ENCODE measurements at regions not wholly inside any gene's neighbourhood (a gene's known extent, or its start where the extent isn't known, plus 50 kb on each side); places are given as distances from the start of the nearest gene placed in this dataset.

- intact Hi-C loops (cut with DNase I): no loop called here
- Histone ChIP-seq H3K36me3 (no peaks in the 10 kb centered on the region), H3K27ac (no peak overlapping the region), H3K9me3 (peaks cover 0 to 3% (median 0%) of the 10 kb centered on the region in 12 donors), H3K27me3 (no peaks in the 10 kb centered on the region), H3K4me1 (no peaks in the 10 kb centered on the region), H3K4me3 (no peak overlapping the region)
- ATAC-seq (no peak), DNase-seq (no peak)
- 74 to 87% (median 75%) methylated on average over 2 of the region's 2 CpGs for WGBS, 4 donors
- TF ChIP-seq POLR2A (IDR thresholded peaks at IDR 0.05): no peak
These were observed 490.7 kb downstream of the EDEM1 start for GRCh38 chr3:5678248-5678647.

- no peaks in the 10 kb centered on the region for H3K4me1 ChIP-seq
- 59 to 75% (median 68%) methylated on average over 5 of the region's 5 CpGs for WGBS, 4 donors
- H3K4me3 ChIP-seq: no peak overlapping the region
- no peak for DNase-seq
- ATAC-seq: no peak
- intact Hi-C loops (cut with DNase I): no loop called here
- no peaks in the 10 kb centered on the region for H3K27me3 ChIP-seq
- peaks cover 0 to 3% (median 0%) of the 10 kb centered on the region in 12 donors for H3K9me3 ChIP-seq
- TF ChIP-seq POLR2A (IDR thresholded peaks at IDR 0.05): no peak
- no peak for TF ChIP-seq CTCF (IDR thresholded peaks at IDR 0.05)
- H3K36me3 ChIP-seq: no peaks in the 10 kb centered on the region
- H3K27ac ChIP-seq: no peak overlapping the region
These were observed 491.3 kb downstream of the EDEM1 start for GRCh38 chr3:5678844-5679243.

- Histone ChIP-seq H3K4me3 (no peak overlapping the region), H3K9me3 (peaks cover 0 to 25% (median 9%) of the 10 kb centered on the region in 12 donors), H3K27me3 (no peaks in the 10 kb centered on the region), H3K36me3 (no peaks in the 10 kb centered on the region), H3K27ac (no peak overlapping the region), H3K4me1 (no peaks in the 10 kb centered on the region)
- WGBS, 4 donors: 52 to 64% (median 58%) methylated on average over 3 of the region's 3 CpGs
- intact Hi-C loops (cut with DNase I): no loop called here
- no peak for DNase-seq
- no peak for ATAC-seq
- TF ChIP-seq CTCF (IDR thresholded peaks at IDR 0.05) (no peak), POLR2A (IDR thresholded peaks at IDR 0.05) (no peak)
These were observed 499.7 kb downstream of the EDEM1 start for GRCh38 chr3:5687230-5687629.

GRCh38 chr3:5690490-5690889 lies 503.0 kb downstream of the EDEM1 start:
- H3K4me3 ChIP-seq: no peak overlapping the region
- ATAC-seq (no peak), DNase-seq (no peak)
- no peaks in the 10 kb centered on the region for H3K4me1 ChIP-seq
- H3K27me3 ChIP-seq: no peaks in the 10 kb centered on the region
- intact Hi-C loops (cut with DNase I): no loop called here
- TF ChIP-seq CTCF (IDR thresholded peaks at IDR 0.05) (no peak), POLR2A (IDR thresholded peaks at IDR 0.05) (no peak)
- peaks cover 0 to 25% (median 9%) of the 10 kb centered on the region in 12 donors for H3K9me3 ChIP-seq
- no peaks in the 10 kb centered on the region for H3K36me3 ChIP-seq
- no peak overlapping the region for H3K27ac ChIP-seq

GRCh38 chr3:5690904-5691532 lies 503.5 kb downstream of the EDEM1 start:
- Histone ChIP-seq H3K27me3 (no peaks in the 10 kb centered on the region), H3K36me3 (no peaks in the 10 kb centered on the region), H3K4me1 (no peaks in the 10 kb centered on the region), H3K27ac (no peak overlapping the region), H3K4me3 (no peak overlapping the region), H3K9me3 (peaks cover 0 to 25% (median 9%) of the 10 kb centered on the region in 12 donors)
- TF ChIP-seq CTCF (IDR thresholded peaks at IDR 0.05) (no peak), POLR2A (IDR thresholded peaks at IDR 0.05) (no peak)
- WGBS, 4 donors: 65 to 81% (median 75%) methylated on average over 3 of the region's 3 CpGs
- DNase-seq (no peak), ATAC-seq (no peak)
- intact Hi-C loops (cut with DNase I): no loop called here
